Stimulated activated CD8-positive, alpha-beta memory T cell treated with anti-CD3 and anti-CD28 coated beads, Interleukin-4, amount 100 ng/mL, for 24 hours (primary cell): ENCODE measurements at regions not wholly inside any gene's neighbourhood (a gene's known extent, or its start where the extent isn't known, plus 50 kb on each side); places are given as distances from the start of the nearest gene placed in this dataset.

Experiments used
- DNase-seq: peaks from one replicate; pipeline ENCODE4 v3.0.0-alpha.2; 2020; ENCODE audit warnings: low read depth

- DNase-seq: no peak
Observed at GRCh38 chr10:128875956-128876736, 590.9 kb upstream of the MGMT start.

- no peak for DNase-seq
Observed at GRCh38 chr10:128877141-128877540, 589.9 kb upstream of the MGMT start.

- no peak for DNase-seq
Observed at GRCh38 chr10:128877936-128878335, 589.1 kb upstream of the MGMT start.

- DNase-seq: no peak
Observed at GRCh38 chr10:128879030-128879429, 588.0 kb upstream of the MGMT start.

GRCh38 chr10:128879441-128880140 lies 587.5 kb upstream of the MGMT start:
- no peak for DNase-seq

- DNase-seq: no peak
Observed at GRCh38 chr10:128880159-128880725, 586.8 kb upstream of the MGMT start.

- DNase-seq: no peak
Observed at GRCh38 chr10:128881086-128881485, 586.0 kb upstream of the MGMT start.

GRCh38 chr10:128883231-128884032 lies 583.6 kb upstream of the MGMT start:
- no peak for DNase-seq

GRCh38 chr10:128884033-128884425 lies 583.0 kb upstream of the MGMT start:
- no peak for DNase-seq

- no peak for DNase-seq
Observed at GRCh38 chr10:128884496-128885072, 582.5 kb upstream of the MGMT start.

GRCh38 chr10:128885573-128886555 lies 581.2 kb upstream of the MGMT start:
- DNase-seq: no peak

GRCh38 chr10:128887856-128888255 lies 579.2 kb upstream of the MGMT start:
- no peak for DNase-seq

- DNase-seq: no peak
Observed at GRCh38 chr10:128892005-128892404, 575.0 kb upstream of the MGMT start.

GRCh38 chr10:128894641-128895040 lies 572.4 kb upstream of the MGMT start:
- no peak for DNase-seq

- DNase-seq: no peak
Observed at GRCh38 chr10:128895473-128895872, 571.6 kb upstream of the MGMT start.

GRCh38 chr10:128896116-128896795 lies 570.8 kb upstream of the MGMT start:
- DNase-seq: no peak

GRCh38 chr10:128896963-128897362 lies 570.1 kb upstream of the MGMT start:
- no peak for DNase-seq

GRCh38 chr10:128897401-128898129 lies 569.5 kb upstream of the MGMT start:
- no peak for DNase-seq

- no peak for DNase-seq
Observed at GRCh38 chr10:128898133-128898915, 568.7 kb upstream of the MGMT start.
